ENCODE measurements at regions not wholly inside any gene's neighbourhood (a gene's known extent, or its start where the extent isn't known, plus 50 kb on each side); places are given as distances from the start of the nearest gene placed in this dataset.

- H3K56ac ChIP-seq (replicated peaks; ENCODE audit: insufficient read length, low read depth, low read length), result no peak overlapping the region
- H3K23me2 ChIP-seq (ENCODE audit: low read depth, low read length), result no peaks in the 10 kb centered on the region; the same call in 1 of the 2 replicates
- no peak overlapping the region for H2BK120ac ChIP-seq (replicated peaks; ENCODE audit: low read depth, low read length)
- H4K20me1 ChIP-seq (replicated peaks in 1 of 2; ENCODE audit: control insufficient read depth in 1 of 2, insufficient read depth in 2 of 2, low read length in 2 of 2), result no peaks in the 10 kb centered on the region
- no peak overlapping the region for H2BK15ac ChIP-seq (ENCODE audit: low read length)
- H3K23ac ChIP-seq (ENCODE audit: insufficient read length), result no peak overlapping the region
- no peaks in the 10 kb centered on the region for H3K79me2 ChIP-seq (ENCODE audit: control insufficient read depth in 1 of 2, insufficient read depth in 2 of 2, low read length in 2 of 2)
- no peak overlapping the region for H3K18ac ChIP-seq (ENCODE audit: extremely low read depth, low read length)
- H3K27ac ChIP-seq (ENCODE audit: low read depth, low read length), result no peak overlapping the region
- CTCF ChIA-PET (ENCODE audit: partially characterized antibody), result no interaction called here
- POLR2A ChIA-PET (ENCODE audit: partially characterized antibody), result no interaction called here
- no peak overlapping the region for H2BK5ac ChIP-seq (ENCODE audit: low read depth, low read length)
- H4K5ac ChIP-seq (ENCODE audit: insufficient read length, low read depth, low read length), result no peak overlapping the region
- no peak overlapping the region for H2BK20ac ChIP-seq (ENCODE audit: low read length)
- WGBS, 2 experiments (ENCODE audit: extremely low coverage in 1 of 2, insufficient coverage in 1 of 2, insufficient read length in 1 of 2, insufficient replicate concordance in 2 of 2, low coverage in 1 of 2, low lambda C conversion rate in 2 of 2, missing lambda C conversion rate in 1 of 2), result 98% methylated on average over 3 of the region's 3 CpGs; no CpG with 5 or more reads in 1 of the 2 experiments
- no peak overlapping the region for H3K9ac ChIP-seq (replicated peaks in 1 of 4; ENCODE audit: extremely low read depth in 1 of 4, low read depth in 3 of 4, low read length in 3 of 4)
- no peak overlapping the region for H3K4me3 ChIP-seq (ENCODE audit: extremely low read depth in 1 of 4, insufficient read depth in 2 of 4, low read depth in 3 of 4, low read length in 4 of 4)
- no peak overlapping the region for H4K8ac ChIP-seq (ENCODE audit: extremely low read depth, insufficient read depth, low read length)
- H3K79me1 ChIP-seq (ENCODE audit: low read depth, low read length), result no peaks in the 10 kb centered on the region
- DNase-seq (ENCODE audit: low read depth in 1 of 2, low spot score in 2 of 2) (no peak), FAIRE-seq (no peak)
- no peak overlapping the region for H2AFZ ChIP-seq (ENCODE audit: low read length)
- H2AK5ac ChIP-seq (ENCODE audit: low read depth, low read length), result no peak overlapping the region
- H3K36me3 ChIP-seq (ENCODE audit: control insufficient read depth in 2 of 4, insufficient read depth in 4 of 4, low read length in 3 of 4), result no peaks in the 10 kb centered on the region
- H2BK12ac ChIP-seq (ENCODE audit: low read depth, low read length), result no peak overlapping the region
- no peak overlapping the region for H3K14ac ChIP-seq (ENCODE audit: insufficient read length)
- no peaks in the 10 kb centered on the region for H3K9me3 ChIP-seq (ENCODE audit: insufficient read depth in 2 of 2, low read depth in 1 of 2, low read length in 1 of 2)
- no peaks in the 10 kb centered on the region for H3K4me1 ChIP-seq (replicated peaks in 1 of 4; ENCODE audit: control insufficient read depth in 3 of 4, insufficient read depth in 4 of 4, low read length in 3 of 4)
- H3K4me2 ChIP-seq (ENCODE audit: insufficient read depth in 1 of 2, low read depth in 2 of 2, low read length in 2 of 2), result no peak overlapping the region
- no peaks in the 10 kb centered on the region for H3K27me3 ChIP-seq (replicated peaks in 1 of 4; ENCODE audit: control insufficient read depth in 3 of 4, extremely low read depth in 1 of 4, insufficient read depth in 3 of 4, low read length in 3 of 4)
- H4K91ac ChIP-seq (replicated peaks; ENCODE audit: insufficient read length, low read length), result no peak overlapping the region
- H3K4ac ChIP-seq (replicated peaks; ENCODE audit: insufficient read length, low read depth, low read length), result no peak overlapping the region
- TF ChIP-seq RFX5 (IDR thresholded peaks at IDR 0.05; ENCODE audit: borderline replicate concordance, low read depth, low read length), result no peak
- no peak for TF ChIP-seq CHD2 (IDR thresholded peaks at IDR 0.05; ENCODE audit: low read length)
- no peak for TF ChIP-seq CTCF (IDR thresholded peaks at IDR 0.05; ENCODE audit: control extremely low read depth in 1 of 3, insufficient read depth in 1 of 3, low read depth in 1 of 3, low read length in 3 of 3)
- TF ChIP-seq ATF3 (IDR thresholded peaks at IDR 0.05; ENCODE audit: insufficient read depth, low read depth, low read length), result no peak
- TF ChIP-seq EP300 (IDR thresholded peaks at IDR 0.05; ENCODE audit: borderline replicate concordance in 1 of 2, low read depth in 2 of 2, low read length in 2 of 2), result no peak
- TF ChIP-seq RBBP5 (IDR thresholded peaks at IDR 0.05; ENCODE audit: borderline replicate concordance, low read depth, low read length), result no peak
- no peak for TF ChIP-seq SRF (IDR thresholded peaks at IDR 0.05; ENCODE audit: low read depth, low read length)
- TF ChIP-seq NRF1 (IDR thresholded peaks at IDR 0.05; ENCODE audit: low read depth, low read length), result no peak
- no peak for TF ChIP-seq CHD1 (IDR thresholded peaks at IDR 0.05; ENCODE audit: low read depth, low read length)
- no peak for TF ChIP-seq BACH1 (IDR thresholded peaks at IDR 0.05; ENCODE audit: low read length)
- no peak for TF ChIP-seq EZH2 (IDR thresholded peaks at IDR 0.05; ENCODE audit: low read depth, low read length, severe bottlenecking)
- no peak for TF ChIP-seq HDAC6 (IDR thresholded peaks at IDR 0.05; ENCODE audit: low read depth, low read length)
Observed at GRCh38 chr12:83919081-83919480, 993.5 kb downstream of the SLC6A15 start.

Measured in H1 (cell line).